ENCODE measurements at regions not wholly inside any gene's neighbourhood (a gene's known extent, or its start where the extent isn't known, plus 50 kb on each side); places are given as distances from the start of the nearest gene placed in this dataset.

DNA sequence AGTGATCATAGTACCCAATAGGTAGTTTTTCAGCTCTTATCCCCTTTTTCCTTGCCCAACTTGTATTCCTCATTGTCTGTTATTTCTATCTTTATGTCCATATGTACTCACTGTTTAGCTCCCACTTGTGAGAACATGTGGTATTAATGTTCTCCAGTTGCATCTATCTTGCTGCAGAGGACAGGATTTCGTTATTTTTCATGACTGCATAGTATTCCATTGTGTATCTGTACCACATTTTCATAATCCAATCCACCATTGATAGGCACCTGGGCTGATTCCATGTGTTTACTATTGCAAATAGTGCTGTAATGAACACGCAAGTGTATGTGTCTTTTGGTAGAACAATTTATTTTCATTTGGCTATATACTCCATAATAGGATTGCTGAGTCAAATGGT, 819.5 kb upstream of the ADGRB3 start:
- H3K4me3 ChIP-seq: no peak overlapping the region
- 54 to 68% (median 64%) methylated on average over 2 of the region's 2 CpGs for WGBS, 4 donors
- DNase-seq: no peak
- H3K27ac ChIP-seq: no peak overlapping the region
- no peaks in the 10 kb centered on the region for H3K36me3 ChIP-seq (replicated peaks in 1 of 2)
- H3K4me1 ChIP-seq (replicated peaks in 1 of 2): no peaks in the 10 kb centered on the region
- H3K9me3 ChIP-seq (replicated peaks in 1 of 3): peaks cover 0 to 11% (median 0%) of the 10 kb centered on the region in 3 donors
- intact Hi-C loops (cut with DNase I): no loop called here
- H3K27me3 ChIP-seq: no peaks in the 10 kb centered on the region
- TF ChIP-seq, protein P1, sequence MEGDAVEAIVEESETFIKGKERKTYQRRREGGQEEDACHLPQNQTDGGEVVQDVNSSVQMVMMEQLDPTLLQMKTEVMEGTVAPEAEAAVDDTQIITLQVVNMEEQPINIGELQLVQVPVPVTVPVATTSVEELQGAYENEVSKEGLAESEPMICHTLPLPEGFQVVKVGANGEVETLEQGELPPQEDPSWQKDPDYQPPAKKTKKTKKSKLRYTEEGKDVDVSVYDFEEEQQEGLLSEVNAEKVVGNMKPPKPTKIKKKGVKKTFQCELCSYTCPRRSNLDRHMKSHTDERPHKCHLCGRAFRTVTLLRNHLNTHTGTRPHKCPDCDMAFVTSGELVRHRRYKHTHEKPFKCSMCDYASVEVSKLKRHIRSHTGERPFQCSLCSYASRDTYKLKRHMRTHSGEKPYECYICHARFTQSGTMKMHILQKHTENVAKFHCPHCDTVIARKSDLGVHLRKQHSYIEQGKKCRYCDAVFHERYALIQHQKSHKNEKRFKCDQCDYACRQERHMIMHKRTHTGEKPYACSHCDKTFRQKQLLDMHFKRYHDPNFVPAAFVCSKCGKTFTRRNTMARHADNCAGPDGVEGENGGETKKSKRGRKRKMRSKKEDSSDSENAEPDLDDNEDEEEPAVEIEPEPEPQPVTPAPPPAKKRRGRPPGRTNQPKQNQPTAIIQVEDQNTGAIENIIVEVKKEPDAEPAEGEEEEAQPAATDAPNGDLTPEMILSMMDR (IDR thresholded peaks at IDR 0.05): no peak
- TF ChIP-seq POLR2A (IDR thresholded peaks at IDR 0.05): no peak

DNA sequence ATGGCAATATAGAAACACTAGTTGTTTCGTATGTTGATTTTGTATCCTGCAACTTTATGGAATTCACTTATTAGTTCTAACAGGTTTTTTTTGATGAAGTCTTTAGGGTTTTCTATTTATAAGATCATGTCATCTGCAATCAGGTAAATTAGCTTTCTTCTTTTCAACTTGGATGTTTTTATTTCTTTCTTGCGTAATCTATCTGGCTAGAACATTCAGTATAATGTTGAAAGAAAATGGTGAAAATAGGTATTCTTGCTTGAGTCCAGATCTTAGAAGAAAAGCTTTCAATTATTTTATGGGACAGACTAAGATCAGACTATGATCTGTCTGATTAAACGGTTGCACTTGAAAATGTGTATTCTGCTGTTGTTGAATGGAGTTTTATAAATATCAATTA, 820.8 kb upstream of the ADGRB3 start:
- intact Hi-C loops (cut with DNase I): no loop called here
- Histone ChIP-seq H3K36me3 (replicated peaks in 1 of 2) (no peaks in the 10 kb centered on the region), H3K27me3 (no peaks in the 10 kb centered on the region), H3K9me3 (replicated peaks in 1 of 3) (peaks cover 0 to 11% (median 0%) of the 10 kb centered on the region in 3 donors), H3K4me1 (replicated peaks in 1 of 2) (no peaks in the 10 kb centered on the region), H3K4me3 (no peak overlapping the region), H3K27ac (no peak overlapping the region)
- 78 to 82% (median 81%) methylated on average over 3 of the region's 3 CpGs for WGBS, 4 donors
- DNase-seq: no peak
- TF ChIP-seq, protein P1 (IDR thresholded peaks at IDR 0.05): no peak
- TF ChIP-seq POLR2A (IDR thresholded peaks at IDR 0.05): no peak

DNA sequence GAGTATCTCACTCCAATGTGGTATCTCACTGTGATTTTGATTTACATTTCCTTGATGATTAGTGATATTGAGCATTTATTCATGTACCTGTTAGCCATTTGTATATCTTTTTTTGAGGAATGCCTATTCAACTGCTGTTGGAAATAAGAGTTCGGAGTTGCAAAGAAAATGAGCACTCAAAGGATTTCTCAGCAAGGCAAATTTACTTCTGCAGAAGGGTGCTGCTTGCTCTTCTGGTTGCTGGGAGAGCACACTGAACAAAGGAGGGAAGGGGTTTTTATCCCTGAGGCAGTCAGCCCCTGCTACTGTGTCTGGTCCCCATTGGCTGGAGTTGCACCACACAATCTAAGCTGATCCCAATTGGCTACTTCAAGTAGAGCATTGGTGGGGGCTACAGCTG, 822.4 kb upstream of the ADGRB3 start:
- no peak overlapping the region for H3K4me3 ChIP-seq
- H3K27me3 ChIP-seq: no peaks in the 10 kb centered on the region
- H3K9me3 ChIP-seq (replicated peaks in 1 of 3): peaks cover 0 to 11% (median 0%) of the 10 kb centered on the region in 3 donors
- intact Hi-C loops (cut with DNase I): no loop called here
- WGBS, 4 donors: 89 to 100% (median 95%) methylated on average over 1 of the region's 1 CpG
- no peak for DNase-seq
- no peaks in the 10 kb centered on the region for H3K4me1 ChIP-seq (replicated peaks in 1 of 2)
- TF ChIP-seq, protein P1 (IDR thresholded peaks at IDR 0.05): no peak
- TF ChIP-seq POLR2A (IDR thresholded peaks at IDR 0.05): no peak
- no peak overlapping the region for H3K27ac ChIP-seq
- H3K36me3 ChIP-seq (replicated peaks in 1 of 2): no peaks in the 10 kb centered on the region

DNA sequence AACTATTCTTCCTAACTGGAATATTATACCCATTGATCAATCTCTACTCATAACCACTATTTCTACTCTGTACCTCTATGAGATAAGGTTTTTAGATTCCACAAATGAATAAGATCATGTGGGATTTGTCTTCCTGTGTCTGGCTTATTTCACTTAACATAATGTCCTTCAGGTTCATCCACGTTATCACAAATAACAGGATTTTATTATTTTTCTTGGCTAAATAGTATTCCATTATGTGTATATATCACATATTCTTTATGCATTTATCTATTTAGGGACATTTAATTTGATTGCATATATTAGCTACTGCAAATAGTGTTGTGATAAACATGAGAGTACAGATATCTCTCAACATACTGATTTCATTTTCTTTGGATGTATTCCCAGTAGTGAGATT, 823.0 kb upstream of the ADGRB3 start:
- H3K9me3 ChIP-seq (replicated peaks in 1 of 3): peaks cover 0 to 11% (median 0%) of the 10 kb centered on the region in 3 donors
- intact Hi-C loops (cut with DNase I): no loop called here
- no peak for DNase-seq
- no peak overlapping the region for H3K27ac ChIP-seq
- TF ChIP-seq, protein P1 (IDR thresholded peaks at IDR 0.05): no peak
- no peak for TF ChIP-seq POLR2A (IDR thresholded peaks at IDR 0.05)
- H3K27me3 ChIP-seq: no peaks in the 10 kb centered on the region
- 75 to 96% (median 79%) methylated on average over 1 of the region's 1 CpG for WGBS, 4 donors
- no peaks in the 10 kb centered on the region for H3K4me1 ChIP-seq (replicated peaks in 1 of 2)
- no peak overlapping the region for H3K4me3 ChIP-seq
- H3K36me3 ChIP-seq (replicated peaks in 1 of 2): no peaks in the 10 kb centered on the region
